ENCODE measurements at regions not wholly inside any gene's neighbourhood (a gene's known extent, or its start where the extent isn't known, plus 50 kb on each side); places are given as distances from the start of the nearest gene placed in this dataset.

GRCh38 chr10:107422681-107423080, 258.2 kb upstream of the SORCS1 start:
- TF ChIP-seq EZH2 (IDR thresholded peaks at IDR 0.05; ENCODE audit: borderline replicate concordance) (no peak), EZH2phosphoT487 (IDR thresholded peaks at IDR 0.05; ENCODE audit: low read depth, severe bottlenecking, unreplicated experiment) (no peak)
- TF ChIP-seq, protein P1, sequence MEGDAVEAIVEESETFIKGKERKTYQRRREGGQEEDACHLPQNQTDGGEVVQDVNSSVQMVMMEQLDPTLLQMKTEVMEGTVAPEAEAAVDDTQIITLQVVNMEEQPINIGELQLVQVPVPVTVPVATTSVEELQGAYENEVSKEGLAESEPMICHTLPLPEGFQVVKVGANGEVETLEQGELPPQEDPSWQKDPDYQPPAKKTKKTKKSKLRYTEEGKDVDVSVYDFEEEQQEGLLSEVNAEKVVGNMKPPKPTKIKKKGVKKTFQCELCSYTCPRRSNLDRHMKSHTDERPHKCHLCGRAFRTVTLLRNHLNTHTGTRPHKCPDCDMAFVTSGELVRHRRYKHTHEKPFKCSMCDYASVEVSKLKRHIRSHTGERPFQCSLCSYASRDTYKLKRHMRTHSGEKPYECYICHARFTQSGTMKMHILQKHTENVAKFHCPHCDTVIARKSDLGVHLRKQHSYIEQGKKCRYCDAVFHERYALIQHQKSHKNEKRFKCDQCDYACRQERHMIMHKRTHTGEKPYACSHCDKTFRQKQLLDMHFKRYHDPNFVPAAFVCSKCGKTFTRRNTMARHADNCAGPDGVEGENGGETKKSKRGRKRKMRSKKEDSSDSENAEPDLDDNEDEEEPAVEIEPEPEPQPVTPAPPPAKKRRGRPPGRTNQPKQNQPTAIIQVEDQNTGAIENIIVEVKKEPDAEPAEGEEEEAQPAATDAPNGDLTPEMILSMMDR (IDR thresholded peaks at IDR 0.05; ENCODE audit: poor library complexity), result no peak
